IPS-15b (cell line): ENCODE measurements at regions not wholly inside any gene's neighbourhood (a gene's known extent, or its start where the extent isn't known, plus 50 kb on each side); places are given as distances from the start of the nearest gene placed in this dataset.

Source experiments
- H3K27me3 ChIP-seq: one replicate; pipeline ENCODE4 v1.6.1; 2013; ENCODE audit warnings: low read length; ENCODE audit not compliant: control insufficient read depth, insufficient read depth
- H3K36me3 ChIP-seq: one replicate; pipeline ENCODE4 v1.6.1; 2013; ENCODE audit warnings: low read length; ENCODE audit not compliant: control insufficient read depth, insufficient read depth
- H3K4me1 ChIP-seq: one replicate; pipeline ENCODE4 v1.6.1; 2013; ENCODE audit warnings: mild to moderate bottlenecking, low read length; ENCODE audit not compliant: control insufficient read depth, insufficient read depth
- H3K4me3 ChIP-seq: one replicate; pipeline ENCODE4 v1.5.1; 2013; ENCODE audit warnings: low read depth, low read length
- H3K9ac ChIP-seq: one replicate; pipeline ENCODE4 v1.6.1; 2013; ENCODE audit warnings: low read depth, mild to moderate bottlenecking, low read length
- H3K9me3 ChIP-seq: one replicate; pipeline ENCODE4 v1.6.1; 2013; ENCODE audit warnings: mild to moderate bottlenecking, low read length; ENCODE audit not compliant: control insufficient read depth, insufficient read depth

- no peak overlapping the region for H3K4me3 ChIP-seq
Observed at GRCh38 chr18:60050821-60051220, 151.0 kb downstream of the PMAIP1 start.

GRCh38 chr18:60049172-60049571, 149.4 kb downstream of the PMAIP1 start:
- no peak overlapping the region for H3K9ac ChIP-seq
- no peaks in the 10 kb centered on the region for H3K9me3 ChIP-seq
- H3K36me3 ChIP-seq = no peaks in the 10 kb centered on the region
- H3K27me3 ChIP-seq = no peaks in the 10 kb centered on the region
- no peak overlapping the region for H3K4me3 ChIP-seq
- no peaks in the 10 kb centered on the region for H3K4me1 ChIP-seq

More at GRCh38 chr18:60050821-60051220, 151.0 kb downstream of the PMAIP1 start:
- Histone ChIP-seq H3K9ac (no peak overlapping the region), H3K27me3 (no peaks in the 10 kb centered on the region), H3K4me1 (no peaks in the 10 kb centered on the region), H3K9me3 (no peaks in the 10 kb centered on the region), H3K36me3 (no peaks in the 10 kb centered on the region)

- no peak overlapping the region for H3K4me3 ChIP-seq
- H3K36me3 ChIP-seq = no peaks in the 10 kb centered on the region
- no peaks in the 10 kb centered on the region for H3K4me1 ChIP-seq
- no peaks in the 10 kb centered on the region for H3K27me3 ChIP-seq
- no peaks in the 10 kb centered on the region for H3K9me3 ChIP-seq
- no peak overlapping the region for H3K9ac ChIP-seq
Observed at GRCh38 chr18:60047556-60047955, 147.8 kb downstream of the PMAIP1 start.

- no peaks in the 10 kb centered on the region for H3K4me1 ChIP-seq
- no peaks in the 10 kb centered on the region for H3K36me3 ChIP-seq
- no peaks in the 10 kb centered on the region for H3K27me3 ChIP-seq
- no peak overlapping the region for H3K9ac ChIP-seq
- H3K9me3 ChIP-seq = no peaks in the 10 kb centered on the region
- no peak overlapping the region for H3K4me3 ChIP-seq
Observed at GRCh38 chr18:60044290-60045006, 144.7 kb downstream of the PMAIP1 start.

- Histone ChIP-seq H3K36me3 (no peaks in the 10 kb centered on the region), H3K4me3 (no peak overlapping the region), H3K9ac (no peak overlapping the region), H3K27me3 (no peaks in the 10 kb centered on the region), H3K9me3 (no peaks in the 10 kb centered on the region), H3K4me1 (no peaks in the 10 kb centered on the region)
Observed at GRCh38 chr18:60040971-60041370, 141.2 kb downstream of the PMAIP1 start.

- H3K9ac ChIP-seq = no peak overlapping the region
- no peaks in the 10 kb centered on the region for H3K27me3 ChIP-seq
- no peaks in the 10 kb centered on the region for H3K4me1 ChIP-seq
- no peaks in the 10 kb centered on the region for H3K36me3 ChIP-seq
- no peak overlapping the region for H3K4me3 ChIP-seq
- H3K9me3 ChIP-seq = no peaks in the 10 kb centered on the region
Observed at GRCh38 chr18:60038731-60039130, 138.9 kb downstream of the PMAIP1 start.

GRCh38 chr18:60027397-60027796, 127.6 kb downstream of the PMAIP1 start:
- H3K9me3 ChIP-seq = no peaks in the 10 kb centered on the region
- no peak overlapping the region for H3K9ac ChIP-seq
- no peaks in the 10 kb centered on the region for H3K4me1 ChIP-seq
- no peaks in the 10 kb centered on the region for H3K36me3 ChIP-seq
- no peak overlapping the region for H3K4me3 ChIP-seq
- no peaks in the 10 kb centered on the region for H3K27me3 ChIP-seq

- Histone ChIP-seq H3K36me3 (no peaks in the 10 kb centered on the region), H3K4me3 (no peak overlapping the region), H3K9ac (no peak overlapping the region), H3K9me3 (no peaks in the 10 kb centered on the region), H3K27me3 (no peaks in the 10 kb centered on the region), H3K4me1 (peaks cover 7% of the 10 kb centered on the region)
Observed at GRCh38 chr18:60024857-60025256, 125.1 kb downstream of the PMAIP1 start.

- Histone ChIP-seq H3K9me3 (no peaks in the 10 kb centered on the region), H3K4me1 (peaks cover 7% of the 10 kb centered on the region), H3K9ac (no peak overlapping the region), H3K36me3 (no peaks in the 10 kb centered on the region), H3K27me3 (no peaks in the 10 kb centered on the region), H3K4me3 (no peak overlapping the region)
Observed at GRCh38 chr18:60024345-60024744, 124.5 kb downstream of the PMAIP1 start.

- H3K9me3 ChIP-seq = no peaks in the 10 kb centered on the region
- peaks cover 7% of the 10 kb centered on the region for H3K4me1 ChIP-seq
- H3K4me3 ChIP-seq = no peak overlapping the region
- H3K27me3 ChIP-seq = no peaks in the 10 kb centered on the region
- no peak overlapping the region for H3K9ac ChIP-seq
- H3K36me3 ChIP-seq = no peaks in the 10 kb centered on the region
Observed at GRCh38 chr18:60022671-60023276, 123.0 kb downstream of the PMAIP1 start.

GRCh38 chr18:60021556-60021955, 121.8 kb downstream of the PMAIP1 start:
- Histone ChIP-seq H3K36me3 (no peaks in the 10 kb centered on the region), H3K4me1 (peaks cover 7% of the 10 kb centered on the region), H3K9ac (no peak overlapping the region), H3K4me3 (no peak overlapping the region), H3K27me3 (no peaks in the 10 kb centered on the region), H3K9me3 (no peaks in the 10 kb centered on the region)
